Subcutaneous abdominal adipose tissue (tissue), 5 donors: ENCODE measurements at regions not wholly inside any gene's neighbourhood (a gene's known extent, or its start where the extent isn't known, plus 50 kb on each side); places are given as distances from the start of the nearest gene placed in this dataset.

Experiments
- H3K27ac ChIP-seq: one replicate; pipeline ENCODE4 v1.7.0; 2013; ENCODE audit warnings: low read depth, mild to moderate bottlenecking, inconsistent platforms, low read length, moderate library complexity
- H3K27me3 ChIP-seq, 5 donors: one replicate each; pipeline ENCODE4 v1.7.0; 2013; ENCODE audit warnings: low read length in 5 of 5, inconsistent platforms in 1 of 5; ENCODE audit not compliant: control insufficient read depth in 5 of 5, insufficient read depth in 4 of 5
- H3K36me3 ChIP-seq, 5 donors: one replicate each; pipeline ENCODE4 v1.7.0; 2013; ENCODE audit warnings: low read length in 5 of 5; ENCODE audit not compliant: control insufficient read depth in 5 of 5, insufficient read depth in 5 of 5
- H3K4me1 ChIP-seq, 5 donors: one replicate each; pipeline ENCODE4 v1.7.0; 2013; ENCODE audit warnings: low read length in 5 of 5, mild to moderate bottlenecking in 3 of 5, moderate library complexity in 1 of 5; ENCODE audit not compliant: control insufficient read depth in 5 of 5, insufficient read depth in 5 of 5
- H3K4me3 ChIP-seq, 5 donors: one replicate each; pipeline ENCODE4 v1.7.0; 2013; ENCODE audit warnings: low read length in 5 of 5, low read depth in 1 of 5
- H3K9ac ChIP-seq, 5 donors: one replicate each; pipeline ENCODE4 v1.7.0; 2013; ENCODE audit warnings: low read length in 5 of 5, mild to moderate bottlenecking in 4 of 5, moderate library complexity in 3 of 5
- H3K9me3 ChIP-seq, 5 donors: one replicate each; pipeline ENCODE4 v1.7.0; 2013; ENCODE audit warnings: low read length in 5 of 5; ENCODE audit not compliant: control insufficient read depth in 5 of 5
- donor health status: healthy.
- donor health status: healthy.
- donor health status: healthy.
- donor health status: healthy.
- donor health status: healthy.

- peaks cover 0 to 5% (median 3%) of the 10 kb centered on the region in 5 donors for H3K4me1 ChIP-seq
- H3K27ac ChIP-seq, result no peak overlapping the region
- peaks cover 0 to 9% (median 5%) of the 10 kb centered on the region in 5 donors for H3K27me3 ChIP-seq
- H3K9me3 ChIP-seq, result no peaks in the 10 kb centered on the region
- H3K36me3 ChIP-seq, result no peaks in the 10 kb centered on the region
- no peak overlapping the region for H3K4me3 ChIP-seq
- no peak overlapping the region for H3K9ac ChIP-seq
Observed at GRCh38 chrX:45447995-45448394, 247.3 kb upstream of the DIPK2B start.

GRCh38 chrX:45447331-45447730 lies 246.7 kb upstream of the DIPK2B start:
- H3K9me3 ChIP-seq, result no peaks in the 10 kb centered on the region
- peaks cover 0 to 5% (median 3%) of the 10 kb centered on the region in 5 donors for H3K4me1 ChIP-seq
- no peak overlapping the region for H3K4me3 ChIP-seq
- H3K36me3 ChIP-seq, result no peaks in the 10 kb centered on the region
- no peak overlapping the region for H3K9ac ChIP-seq
- peaks cover 0 to 9% (median 5%) of the 10 kb centered on the region in 5 donors for H3K27me3 ChIP-seq
- no peak overlapping the region for H3K27ac ChIP-seq

- Histone ChIP-seq H3K9me3 (no peaks in the 10 kb centered on the region), H3K27ac (no peak overlapping the region), H3K4me1 (peaks cover 0 to 5% (median 3%) of the 10 kb centered on the region in 5 donors), H3K4me3 (no peak overlapping the region), H3K27me3 (peaks cover 0 to 9% (median 4%) of the 10 kb centered on the region in 5 donors), H3K36me3 (no peaks in the 10 kb centered on the region), H3K9ac (no peak overlapping the region)
Observed at GRCh38 chrX:45445745-45446412, 245.2 kb upstream of the DIPK2B start.

GRCh38 chrX:45437186-45437585 lies 236.5 kb upstream of the DIPK2B start:
- H3K9ac ChIP-seq, result no peak overlapping the region
- H3K36me3 ChIP-seq, result no peaks in the 10 kb centered on the region
- H3K9me3 ChIP-seq, result no peaks in the 10 kb centered on the region
- no peak overlapping the region for H3K27ac ChIP-seq
- no peak overlapping the region for H3K4me3 ChIP-seq
- H3K27me3 ChIP-seq, result peaks cover 0 to 21% (median 16%) of the 10 kb centered on the region in 5 donors
- H3K4me1 ChIP-seq, result peaks cover 0 to 3% (median 0%) of the 10 kb centered on the region in 5 donors

GRCh38 chrX:45435481-45435880 lies 234.8 kb upstream of the DIPK2B start:
- no peak overlapping the region for H3K9ac ChIP-seq
- H3K9me3 ChIP-seq, result no peaks in the 10 kb centered on the region
- no peaks in the 10 kb centered on the region for H3K36me3 ChIP-seq
- H3K4me1 ChIP-seq, result peaks cover 0 to 3% (median 0%) of the 10 kb centered on the region in 5 donors
- peaks cover 0 to 21% (median 16%) of the 10 kb centered on the region in 5 donors for H3K27me3 ChIP-seq
- H3K27ac ChIP-seq, result no peak overlapping the region
- no peak overlapping the region for H3K4me3 ChIP-seq

- Histone ChIP-seq H3K9me3 (no peaks in the 10 kb centered on the region), H3K36me3 (no peaks in the 10 kb centered on the region), H3K4me3 (no peak overlapping the region), H3K27me3 (peaks cover 0 to 18% (median 14%) of the 10 kb centered on the region in 5 donors), H3K9ac (no peak overlapping the region), H3K4me1 (peaks cover 0 to 3% (median 0%) of the 10 kb centered on the region in 5 donors), H3K27ac (no peak overlapping the region)
Observed at GRCh38 chrX:45434231-45434630, 233.6 kb upstream of the DIPK2B start.

GRCh38 chrX:45428831-45429230 lies 228.2 kb upstream of the DIPK2B start:
- H3K9me3 ChIP-seq, result no peaks in the 10 kb centered on the region
- peaks cover 0 to 10% (median 5%) of the 10 kb centered on the region in 5 donors for H3K27me3 ChIP-seq
- no peak overlapping the region for H3K9ac ChIP-seq
- H3K36me3 ChIP-seq, result no peaks in the 10 kb centered on the region
- H3K27ac ChIP-seq, result no peak overlapping the region
- H3K4me1 ChIP-seq, result no peaks in the 10 kb centered on the region
- no peak overlapping the region for H3K4me3 ChIP-seq

- peaks cover 0 to 4% (median 0%) of the 10 kb centered on the region in 5 donors for H3K4me1 ChIP-seq
- H3K36me3 ChIP-seq, result no peaks in the 10 kb centered on the region
- peaks cover 0 to 11% (median 6%) of the 10 kb centered on the region in 5 donors for H3K27me3 ChIP-seq
- H3K4me3 ChIP-seq, result no peak overlapping the region
- no peaks in the 10 kb centered on the region for H3K9me3 ChIP-seq
- no peak overlapping the region for H3K9ac ChIP-seq
- H3K27ac ChIP-seq, result no peak overlapping the region
Observed at GRCh38 chrX:45424326-45424725, 223.7 kb upstream of the DIPK2B start.

- Histone ChIP-seq H3K4me3 (no peak overlapping the region), H3K4me1 (peaks cover 0 to 4% (median 0%) of the 10 kb centered on the region in 5 donors), H3K36me3 (no peaks in the 10 kb centered on the region), H3K27me3 (peaks cover 0 to 10% (median 6%) of the 10 kb centered on the region in 5 donors), H3K9ac (no peak overlapping the region), H3K9me3 (no peaks in the 10 kb centered on the region), H3K27ac (no peak overlapping the region)
Observed at GRCh38 chrX:45422216-45422925, 221.7 kb upstream of the DIPK2B start.

GRCh38 chrX:45421806-45422205 lies 221.1 kb upstream of the DIPK2B start:
- H3K9ac ChIP-seq, result no peak overlapping the region
- no peaks in the 10 kb centered on the region for H3K36me3 ChIP-seq
- H3K27ac ChIP-seq, result no peak overlapping the region
- no peak overlapping the region for H3K4me3 ChIP-seq
- peaks cover 0 to 4% (median 0%) of the 10 kb centered on the region in 5 donors for H3K4me1 ChIP-seq
- peaks cover 0 to 10% (median 6%) of the 10 kb centered on the region in 5 donors for H3K27me3 ChIP-seq
- peaks cover 0 to 3% (median 0%) of the 10 kb centered on the region in 5 donors for H3K9me3 ChIP-seq
